Fibroblast of skin of back (primary cell): ENCODE measurements at regions not wholly inside any gene's neighbourhood (a gene's known extent, or its start where the extent isn't known, plus 50 kb on each side); places are given as distances from the start of the nearest gene placed in this dataset.

ENCODE experiments used
- DNase-seq: peaks from one replicate; pipeline ENCODE4 v3.0.0-alpha.2; 2013

DNA sequence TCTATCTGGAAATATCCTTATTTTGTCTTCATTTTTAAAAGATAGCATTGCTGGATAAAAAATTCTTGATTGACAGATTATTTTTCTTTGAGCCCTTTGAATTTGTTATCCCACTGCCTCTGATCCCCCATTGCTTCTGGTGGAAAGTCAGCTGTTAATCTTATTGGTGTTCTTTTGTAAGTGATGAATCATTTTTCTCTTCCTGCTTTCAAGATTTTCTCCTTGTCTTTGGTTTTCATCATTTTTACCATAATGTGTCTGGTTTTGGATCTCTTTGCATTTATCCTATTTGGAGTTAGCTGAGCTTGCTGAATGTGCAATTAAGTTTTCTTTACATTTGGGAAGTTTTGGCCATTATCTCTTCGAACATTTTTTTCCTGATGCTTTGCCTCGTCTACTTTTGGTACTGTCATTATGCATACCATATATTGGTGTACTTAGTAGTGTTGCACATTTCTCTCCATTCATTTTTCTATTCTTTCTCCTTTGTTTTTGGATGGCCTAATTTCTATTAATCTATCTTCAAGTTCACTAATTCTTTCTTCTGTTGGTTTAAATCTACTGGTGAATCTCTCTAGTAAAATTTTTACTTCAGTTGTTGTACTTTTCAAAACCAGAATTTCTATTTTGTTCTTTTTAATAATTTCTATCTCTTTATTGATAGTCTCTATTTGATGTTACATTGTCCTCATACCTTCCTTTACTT lies 440.0 kb upstream of the PROK2 start:
- DNase-seq, result no peak

DNA sequence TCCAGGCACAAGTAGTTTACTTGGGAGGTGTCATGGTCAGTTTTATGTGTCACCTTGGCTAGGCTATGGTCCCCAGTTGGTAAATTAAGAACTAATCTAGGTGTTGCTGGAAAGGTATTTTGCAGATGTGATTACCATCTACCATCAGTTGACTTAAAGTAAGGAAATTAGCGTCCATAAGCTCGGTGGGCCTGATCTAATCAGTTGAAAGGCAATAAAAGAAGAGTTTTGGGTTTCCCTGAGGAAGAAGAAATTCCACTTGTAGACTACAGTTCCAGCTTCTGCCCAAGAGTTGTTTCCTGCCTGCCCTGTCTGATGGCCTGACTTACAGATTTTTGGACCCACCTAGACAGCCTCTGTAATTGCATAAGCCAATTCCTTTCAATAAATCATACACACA lies 438.7 kb upstream of the PROK2 start:
- no peak for DNase-seq

DNA sequence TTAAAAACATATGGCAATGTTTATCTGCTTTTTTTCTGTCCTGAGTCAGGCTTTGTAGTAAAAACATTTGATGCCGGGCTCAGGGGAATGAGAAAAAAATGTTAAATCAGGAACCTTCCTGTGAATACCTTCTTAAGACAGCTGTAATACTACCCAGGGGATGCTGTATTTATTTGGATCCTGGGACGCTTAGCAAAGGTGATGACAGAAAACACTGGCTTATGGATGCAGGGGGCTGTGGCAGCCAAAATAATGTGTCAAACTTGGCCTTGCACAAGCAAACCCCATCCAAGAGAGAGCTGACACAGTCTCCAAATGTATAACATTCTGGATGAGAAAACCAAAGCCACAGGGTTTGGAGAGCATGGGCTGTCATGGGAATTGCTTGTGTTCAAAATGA lies 438.2 kb upstream of the PROK2 start:
- peak; percentile 72 for DNase-seq

DNA sequence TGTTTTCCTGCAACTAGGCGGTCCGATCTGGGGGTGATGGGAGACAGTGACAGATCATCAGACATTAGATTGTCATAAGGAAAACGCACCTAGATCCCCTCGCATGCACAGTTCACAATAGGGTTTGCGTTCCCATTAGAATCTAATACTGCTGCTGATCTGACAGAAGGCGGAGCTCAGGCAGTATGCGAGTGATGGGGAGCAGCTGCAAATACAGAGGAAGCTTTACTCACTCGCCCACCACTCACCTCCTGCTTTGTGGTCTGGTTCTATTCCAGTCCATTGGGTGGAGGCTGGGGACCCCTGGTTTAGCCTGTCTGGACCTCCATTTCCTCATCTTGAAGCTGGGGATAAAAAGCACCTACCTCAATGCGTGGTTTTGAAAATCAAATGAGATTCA lies 437.5 kb upstream of the PROK2 start:
- DNase-seq, result no peak

DNA sequence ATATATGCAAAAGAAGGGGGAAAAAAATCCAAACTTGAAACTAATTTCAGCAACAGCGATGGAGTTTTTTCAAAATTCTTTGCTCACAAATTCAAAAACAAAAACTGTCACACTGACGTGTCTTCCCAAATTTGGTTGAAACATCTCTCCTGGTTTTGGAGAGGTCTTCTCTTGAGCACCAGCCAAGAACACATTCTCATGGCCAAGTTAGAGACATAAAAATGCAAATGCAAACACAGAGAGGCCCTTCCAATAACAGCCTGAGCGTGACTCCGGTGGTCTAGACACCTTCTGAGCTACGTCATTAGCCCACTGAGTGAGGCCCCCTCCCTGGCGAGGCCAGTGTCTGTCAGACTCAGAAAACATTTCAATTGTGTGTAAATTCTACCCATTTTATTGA lies 436.0 kb upstream of the PROK2 start:
- peak; percentile 92 for DNase-seq

DNA sequence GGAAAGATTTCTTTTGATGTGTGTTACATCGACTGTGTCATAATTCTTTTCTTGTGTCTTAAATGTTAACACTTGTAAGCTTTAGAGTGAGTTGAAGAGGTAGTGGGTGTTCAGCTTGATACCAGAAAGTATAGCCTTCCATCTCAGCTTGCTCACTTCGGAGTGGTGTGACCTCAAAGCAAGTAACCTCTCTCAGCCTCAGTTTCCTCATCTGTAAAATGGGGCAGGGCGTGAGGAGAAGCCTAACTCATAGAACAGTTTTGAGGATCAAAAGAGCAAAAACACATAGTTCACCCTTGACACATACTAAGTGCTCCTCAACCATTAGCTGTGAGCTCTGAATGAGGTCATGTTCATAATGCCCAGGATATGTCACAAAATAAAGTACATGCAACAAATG lies 434.8 kb upstream of the PROK2 start:
- no peak for DNase-seq

DNA sequence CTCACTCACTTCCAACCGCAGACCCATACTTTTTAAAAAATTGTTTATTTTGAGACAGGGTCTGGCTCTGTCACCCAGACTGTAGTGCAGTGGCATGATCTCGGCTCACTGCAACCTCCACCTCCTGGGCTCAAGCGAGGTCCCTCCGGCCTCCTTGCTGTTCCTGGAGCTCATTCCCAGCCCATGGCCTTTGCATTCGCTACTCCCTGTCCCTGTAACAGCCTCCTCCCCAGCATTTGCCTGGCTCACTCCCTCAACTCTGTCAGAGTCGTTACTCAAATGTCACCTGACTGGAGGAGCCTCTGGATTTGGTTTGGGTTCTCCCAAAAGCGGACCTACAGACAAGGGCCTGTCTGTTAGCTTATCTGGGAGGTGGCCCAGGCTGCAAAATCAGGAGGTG lies 432.6 kb upstream of the PROK2 start:
- no peak for DNase-seq

DNA sequence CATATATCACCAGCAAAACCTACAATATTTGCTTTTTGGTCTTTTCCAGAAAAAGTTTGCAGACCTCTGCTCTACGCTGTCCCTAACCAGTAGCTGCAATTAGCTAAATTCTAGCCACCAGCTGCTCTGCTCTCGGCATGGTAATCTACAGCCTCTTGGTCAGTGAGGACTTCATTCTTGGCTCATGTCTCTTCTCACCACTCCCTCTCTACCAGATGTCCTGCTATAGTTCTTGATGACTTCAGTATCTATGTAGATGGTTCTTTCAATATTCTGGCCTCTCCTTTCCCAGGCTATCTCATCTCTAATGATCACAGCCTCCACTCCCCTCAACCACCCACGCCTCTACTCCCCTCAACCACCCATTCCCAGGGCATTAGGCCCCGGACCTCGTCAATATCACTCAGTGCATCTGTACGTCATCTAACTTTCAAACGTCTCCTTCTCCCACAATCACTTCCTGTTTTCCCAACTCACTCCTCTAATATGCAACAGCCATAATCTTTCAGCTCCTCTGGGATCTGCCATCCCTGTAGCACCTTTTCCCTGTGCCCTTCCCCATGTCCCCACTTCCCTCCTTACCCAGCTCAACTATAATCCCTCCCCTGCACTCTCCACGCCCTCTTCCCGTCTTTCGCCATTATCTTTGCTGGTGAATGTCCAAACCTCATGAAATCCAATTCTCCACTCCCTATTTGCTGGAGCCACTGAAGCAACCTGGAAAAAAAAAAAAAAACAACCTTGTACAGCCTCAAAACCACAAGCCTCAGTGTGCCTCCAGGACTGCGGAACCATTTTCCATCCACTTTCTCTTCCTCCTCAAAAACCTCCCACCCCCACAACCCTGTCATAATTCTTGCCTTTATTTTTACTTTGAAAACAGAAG lies 429.4 kb upstream of the PROK2 start:
- DNase-seq, result no peak

DNA sequence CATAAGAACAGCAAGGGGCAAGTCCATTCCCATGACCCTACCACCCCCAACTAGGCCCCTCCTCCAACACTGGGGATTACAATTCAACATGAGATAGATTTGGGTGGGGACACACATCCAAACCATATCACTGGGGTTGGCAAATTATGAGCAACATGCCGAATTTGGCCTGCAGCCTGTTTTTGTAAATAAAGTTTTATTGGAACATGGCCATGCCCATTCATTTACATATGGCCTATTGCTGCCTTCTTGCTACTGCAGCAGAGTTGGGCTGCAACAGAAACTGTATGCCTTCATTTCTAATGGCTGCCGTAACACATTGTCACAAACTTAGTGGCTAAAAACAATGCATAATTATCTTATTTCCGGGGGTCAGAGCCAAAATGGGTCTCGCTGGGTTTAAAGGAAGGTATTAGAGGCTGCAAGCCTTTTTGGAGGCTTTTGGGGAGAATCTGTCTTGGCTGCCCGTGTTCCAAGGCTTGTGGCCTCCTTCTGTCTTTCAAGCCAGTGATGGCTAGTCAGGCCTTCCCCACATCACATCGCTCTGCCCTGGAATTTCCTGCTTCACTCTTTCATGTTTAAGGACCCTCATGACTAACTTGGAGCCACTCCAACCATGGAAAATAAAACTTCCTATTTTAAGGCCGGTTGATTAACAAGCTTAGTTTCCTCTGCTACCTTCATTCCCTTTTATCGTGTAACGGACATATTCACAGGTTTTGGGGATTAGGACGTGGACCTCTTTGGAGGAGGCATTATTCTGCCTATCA lies 428.5 kb upstream of the PROK2 start:
- DNase-seq, result peak; percentile 42

DNA sequence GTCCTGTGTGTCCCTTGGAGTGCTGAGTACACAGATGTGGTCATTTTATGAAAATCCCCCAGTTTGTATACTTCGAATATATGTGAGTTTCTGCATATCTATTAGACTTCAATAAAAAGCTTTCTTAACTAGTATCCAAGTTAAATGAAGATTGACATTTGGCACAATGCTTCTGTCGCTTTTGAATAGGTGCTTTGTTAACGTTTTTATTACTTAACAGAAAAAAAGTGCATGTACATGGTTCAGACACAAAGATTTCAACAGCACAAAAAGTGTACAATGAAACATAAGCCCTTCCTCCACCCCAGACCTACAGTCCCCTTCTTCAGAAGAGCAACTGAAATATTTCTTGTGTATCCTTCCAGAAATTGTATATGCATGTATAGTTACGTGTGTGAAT lies 427.4 kb upstream of the PROK2 start:
- no peak for DNase-seq

DNA sequence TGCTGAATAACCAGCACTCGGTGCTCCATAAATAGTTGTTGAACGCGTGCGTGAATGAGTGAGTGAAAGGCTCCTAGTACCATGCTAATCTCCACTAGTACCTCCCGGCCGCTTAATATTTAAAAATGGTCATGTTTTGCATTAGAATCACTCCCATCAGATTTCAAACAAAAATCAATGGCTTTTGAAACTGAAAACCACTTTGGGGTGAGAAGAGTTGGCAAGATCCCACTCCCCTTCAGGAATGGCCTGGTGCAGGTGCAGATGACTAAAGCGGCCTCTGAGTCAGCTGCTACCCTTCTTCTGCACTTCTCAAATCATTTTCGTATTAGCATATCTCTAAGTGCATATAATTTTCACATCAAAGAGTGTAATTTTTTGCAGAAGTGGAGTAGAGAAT lies 425.3 kb upstream of the PROK2 start:
- DNase-seq, result no peak

DNA sequence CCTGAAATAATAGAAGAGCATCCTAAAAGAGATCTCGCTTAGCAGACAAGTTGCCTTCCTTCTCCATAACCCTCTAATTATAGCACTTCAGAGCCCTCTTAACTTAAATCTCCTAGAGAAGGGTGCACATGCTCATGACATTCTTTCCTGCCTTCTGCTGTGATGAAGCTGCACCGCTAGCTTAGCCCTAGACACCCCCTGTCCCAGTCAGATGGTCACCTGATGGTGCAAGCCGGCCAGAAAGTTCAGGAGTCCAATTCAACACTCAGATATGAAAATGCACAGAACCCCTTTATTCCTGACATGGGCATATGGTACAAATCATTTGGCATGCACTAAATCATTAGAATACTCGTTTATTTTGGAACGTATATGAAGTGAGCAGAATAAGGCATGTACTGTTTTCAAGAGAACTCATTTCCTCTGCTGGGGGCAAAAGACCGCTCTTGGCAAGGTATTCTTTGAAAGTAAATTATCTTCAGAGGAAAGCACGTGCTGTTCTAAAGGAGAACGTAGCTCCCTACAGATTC lies 420.4 kb upstream of the PROK2 start:
- DNase-seq, result no peak

DNA sequence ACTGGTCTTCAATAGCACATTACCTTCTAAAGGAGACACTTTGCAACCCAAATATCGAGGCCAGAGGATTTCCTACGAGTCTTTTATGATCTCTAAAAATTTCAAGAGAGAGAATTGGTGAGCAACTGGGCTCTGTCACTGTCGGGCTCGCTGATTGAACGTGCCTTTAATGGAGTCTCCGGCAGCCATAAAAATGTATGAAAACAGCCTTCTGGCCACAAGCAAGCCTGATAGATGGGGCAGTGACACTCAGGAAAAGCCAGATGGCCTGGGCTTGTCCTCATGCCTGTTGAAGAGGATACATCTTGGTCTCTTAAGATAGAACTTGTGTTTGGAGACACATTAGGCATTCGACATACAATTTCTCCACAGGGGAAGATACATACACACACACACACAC lies 419.5 kb upstream of the PROK2 start:
- no peak for DNase-seq

DNA sequence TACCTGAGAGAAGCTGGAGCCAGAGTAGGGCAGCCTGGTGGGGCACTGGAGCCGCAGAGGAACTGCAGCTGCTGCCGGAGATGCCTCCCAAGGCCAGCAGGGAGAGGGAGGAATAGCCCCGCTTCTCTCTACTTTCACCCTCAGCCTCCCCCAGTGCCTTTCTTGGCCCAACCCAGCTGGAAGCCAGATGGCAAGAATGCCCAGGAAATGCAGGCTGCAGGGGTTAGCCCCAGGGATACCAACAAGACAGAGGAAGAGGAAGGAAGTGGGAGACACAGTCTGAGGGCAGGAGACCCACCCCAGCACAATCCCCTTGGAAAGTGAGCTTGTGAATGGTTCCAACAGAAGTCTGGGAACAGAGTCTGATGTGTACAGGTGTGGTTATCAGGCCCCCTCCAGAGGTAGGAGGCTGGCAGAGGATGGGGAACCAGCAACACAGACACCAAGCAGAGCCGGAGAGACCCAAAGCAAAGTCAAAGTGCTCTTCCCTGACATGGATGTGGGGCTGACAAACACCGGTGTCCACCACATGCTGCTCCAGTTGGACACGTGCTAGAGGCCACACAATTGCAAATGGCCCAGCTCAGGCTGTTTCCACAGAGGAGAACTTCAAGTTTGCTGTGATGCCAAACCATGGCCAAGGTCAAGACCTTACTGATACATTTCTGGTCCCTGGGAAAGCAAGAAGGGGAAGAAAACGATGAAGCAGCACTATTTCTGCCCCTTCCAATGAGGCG lies 418.8 kb upstream of the PROK2 start:
- DNase-seq, result no peak

DNA sequence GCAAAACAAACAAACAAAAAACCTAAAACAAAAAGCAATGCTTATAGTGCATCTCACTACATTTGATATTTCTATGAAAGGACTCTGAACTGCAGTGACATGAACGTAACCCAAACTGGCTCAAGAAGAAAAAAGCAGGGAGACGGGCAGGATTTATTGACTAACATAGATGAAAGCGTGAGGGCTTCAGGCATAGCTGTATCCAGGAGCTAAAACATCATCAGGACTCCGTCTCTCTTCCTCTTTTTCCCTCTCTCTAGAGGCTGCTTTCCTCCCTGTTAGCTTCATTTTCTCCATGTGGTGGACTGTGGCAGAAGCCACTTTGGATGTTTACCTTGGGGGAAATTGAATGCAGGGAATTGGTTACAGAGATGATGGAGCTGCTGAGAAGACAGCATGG lies 418.2 kb upstream of the PROK2 start:
- DNase-seq, result no peak

DNA sequence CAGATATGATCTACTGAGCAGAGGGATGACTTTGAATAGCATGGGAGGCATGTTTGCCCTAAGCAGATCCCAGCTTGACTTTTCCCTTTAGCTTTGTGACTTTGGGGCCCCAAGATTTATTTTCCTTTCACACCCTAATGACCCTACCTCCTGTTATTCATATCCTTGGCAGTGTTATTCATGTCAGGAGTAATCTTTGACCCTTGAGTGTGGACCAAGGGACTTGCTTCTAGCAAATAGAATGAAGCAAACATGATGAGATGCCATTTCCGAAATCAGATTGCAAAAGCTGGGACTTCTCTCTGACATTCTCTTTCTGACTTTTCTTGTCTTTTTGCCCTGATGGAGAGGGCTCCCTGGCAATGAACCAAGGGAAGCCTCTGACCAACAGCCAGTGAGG lies 415.4 kb upstream of the PROK2 start:
- DNase-seq, result no peak

DNA sequence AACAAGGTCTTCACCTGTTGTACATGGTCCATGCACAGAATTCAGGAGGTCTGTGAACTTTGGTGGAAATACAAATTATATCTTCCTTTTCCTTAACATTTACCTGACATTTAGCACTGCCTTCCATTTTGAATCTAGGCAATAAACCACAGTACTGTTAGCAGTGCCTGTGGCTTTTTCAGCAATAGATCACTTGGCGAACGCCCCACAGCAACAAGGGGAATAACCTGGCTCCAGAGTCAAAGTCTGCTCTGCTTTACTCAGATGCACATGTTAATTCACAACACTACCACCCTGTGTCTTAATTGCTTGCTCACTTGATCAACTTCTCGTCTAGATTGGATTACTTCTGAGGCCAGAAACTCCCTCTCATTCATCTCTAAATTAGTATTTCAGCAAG lies 414.6 kb upstream of the PROK2 start:
- no peak for DNase-seq

DNA sequence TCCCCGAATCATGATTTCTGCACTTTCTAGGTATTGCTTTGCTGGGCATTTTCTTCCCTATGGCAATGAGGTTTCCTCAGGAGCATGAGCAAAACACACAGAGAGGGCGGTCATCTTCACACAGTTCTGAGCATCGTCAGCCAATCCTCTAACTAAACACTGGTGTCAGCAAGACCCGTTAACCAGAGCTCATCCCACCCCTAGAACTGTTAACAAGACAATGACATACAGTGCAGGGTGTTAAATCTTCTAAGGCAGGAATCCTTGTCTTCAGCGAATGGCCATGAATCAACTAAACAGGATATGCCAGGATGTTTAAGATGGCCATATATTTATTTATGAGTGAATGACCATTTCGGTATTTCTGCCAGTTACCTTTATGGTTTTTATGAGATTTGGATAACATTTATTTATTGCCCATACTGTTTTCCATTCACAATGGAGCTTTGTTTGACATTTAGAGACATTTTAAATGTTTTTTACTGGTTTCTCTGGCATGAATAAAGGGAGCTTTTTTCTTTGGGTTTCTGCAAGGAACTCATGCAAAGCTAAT lies 411.5 kb upstream of the PROK2 start:
- DNase-seq, result no peak

DNA sequence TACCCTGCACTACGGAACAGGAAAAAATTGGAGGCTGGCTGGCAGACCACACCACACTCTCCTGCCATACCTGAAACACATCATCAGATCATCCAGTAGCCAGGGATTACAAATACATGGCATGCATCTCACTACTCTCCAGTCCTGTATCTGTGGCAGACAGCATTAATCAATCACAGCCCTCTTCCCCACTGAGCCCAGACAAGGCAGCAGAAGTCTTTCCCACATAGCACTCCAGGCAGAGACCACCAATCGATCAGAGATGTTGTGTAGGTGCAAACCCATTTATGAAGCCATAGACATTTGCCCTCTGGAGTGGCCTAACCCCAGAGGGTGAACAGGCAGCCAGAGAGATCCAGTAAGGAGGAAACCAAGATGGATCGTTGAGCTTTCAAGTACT lies 410.9 kb upstream of the PROK2 start:
- no peak for DNase-seq

DNA sequence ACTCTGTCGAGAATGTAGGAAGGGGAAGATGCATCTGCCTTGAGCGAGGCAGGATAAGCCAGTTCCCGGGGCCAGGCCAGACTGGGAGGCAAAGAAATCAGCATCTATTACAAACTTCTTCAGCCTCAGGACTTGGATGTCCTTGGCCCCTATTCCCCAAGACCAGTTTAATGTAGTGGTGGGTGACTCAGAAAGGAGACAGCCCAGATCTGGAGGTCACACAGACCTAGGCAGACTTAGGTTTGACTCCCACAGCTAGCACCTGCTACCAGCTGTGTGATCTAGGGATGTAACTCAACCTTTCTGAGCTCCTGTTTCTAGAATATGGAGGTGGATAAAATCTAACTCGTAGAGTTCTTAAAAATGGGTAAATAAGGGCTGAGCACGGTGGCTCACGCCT lies 409.5 kb upstream of the PROK2 start:
- no peak for DNase-seq

DNA sequence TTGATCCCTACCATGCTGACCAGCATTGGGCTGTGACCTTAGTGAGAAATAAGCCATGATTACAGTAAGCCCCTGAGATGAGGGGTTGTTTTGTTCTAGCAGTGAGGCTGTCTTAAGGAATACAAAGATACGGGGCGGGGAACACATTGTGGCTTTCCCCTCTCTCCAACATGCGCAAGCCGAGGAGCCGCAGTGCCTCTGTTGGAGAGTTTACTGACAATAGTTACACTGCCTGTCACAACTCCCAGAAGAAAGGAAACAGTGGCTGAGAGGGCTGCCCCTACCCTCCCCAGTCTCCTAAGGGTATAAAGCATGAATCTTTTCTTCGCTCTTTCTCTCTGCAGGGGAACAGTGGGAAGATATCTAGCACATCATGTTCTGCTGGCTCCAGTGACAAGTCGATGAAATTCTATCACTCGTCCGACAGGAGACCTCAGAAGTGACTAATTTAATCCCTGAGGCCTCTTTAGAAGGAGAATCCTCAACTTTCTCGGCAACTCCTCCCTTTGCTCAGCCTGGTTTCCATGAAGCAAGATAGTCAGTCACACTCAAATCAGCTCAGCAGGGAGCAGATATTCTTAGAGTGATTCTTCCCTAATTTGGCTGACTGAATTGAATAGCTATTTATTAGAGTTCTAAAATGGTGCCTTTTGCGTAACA lies 409.0 kb upstream of the PROK2 start:
- DNase-seq, result peak; percentile 68

DNA sequence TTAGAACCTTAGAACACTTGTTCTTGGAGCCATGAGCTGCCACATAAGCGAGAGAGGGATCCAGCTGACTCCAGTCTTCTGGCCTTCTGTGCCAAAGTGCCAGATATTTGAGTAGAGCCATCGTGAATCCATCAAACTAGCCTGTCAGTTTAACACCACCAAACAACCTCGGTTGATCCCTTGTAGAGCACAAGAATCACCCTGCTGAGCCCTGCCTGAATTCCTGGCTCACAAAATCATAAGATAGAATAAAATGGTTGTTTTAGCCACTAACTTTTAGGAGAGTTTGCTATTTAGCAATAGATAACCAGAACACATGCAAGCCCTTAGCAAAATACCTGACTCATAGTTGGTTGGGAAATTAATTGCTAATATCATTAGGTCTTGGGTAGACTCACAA lies 407.6 kb upstream of the PROK2 start:
- DNase-seq, result no peak
